GM23338 (cell line): ENCODE measurements at regions not wholly inside any gene's neighbourhood (a gene's known extent, or its start where the extent isn't known, plus 50 kb on each side); places are given as distances from the start of the nearest gene placed in this dataset.

Experiments
- ATAC-seq: fragments of 200-7000 bp; cut with Tn5 transposase; 3 replicates; pipeline ENCODE4 v1.9.1; 2020
- DNase-seq: peaks from one replicate; pipeline ENCODE4 v3.0.0-alpha.2; 2015; ENCODE audit warnings: low spot score
- H2AFZ ChIP-seq: fragments of 200-600 bp; sonication (generic); 2 replicates; pipeline ENCODE4 v1.8.0; 2016; ENCODE audit warnings: antibody characterized with exemption, mild to moderate bottlenecking, moderate library complexity
- H3F3A ChIP-seq: fragments of 200-600 bp; sonication (generic); replicated peaks from 2 replicates; pipeline ENCODE4 v1.8.0; 2017; ENCODE audit warnings: antibody characterized with exemption, mixed run types, low read depth
- H3K27ac ChIP-seq: fragments of 200-600 bp; sonication (generic); 2 replicates; pipeline ENCODE4 v1.6.1; 2016; ENCODE audit warnings: low read depth
- H3K27me3 ChIP-seq: fragments of 200-600 bp; sonication (generic); 2 replicates; pipeline ENCODE4 v1.8.0; 2016; ENCODE audit warnings: mild to moderate bottlenecking, mixed run types, moderate library complexity; ENCODE audit not compliant: insufficient read depth
- H3K36me3 ChIP-seq: fragments of 200-600 bp; sonication (generic); 2 replicates; pipeline ENCODE4 v1.8.0; 2016; ENCODE audit warnings: mild to moderate bottlenecking; ENCODE audit not compliant: insufficient read depth
- H3K4me1 ChIP-seq: fragments of 200-600 bp; sonication (generic); 2 replicates; pipeline ENCODE4 v1.8.0; 2016; ENCODE audit warnings: mild to moderate bottlenecking, moderate library complexity; ENCODE audit not compliant: insufficient read depth
- H3K4me2 ChIP-seq: fragments of 200-600 bp; sonication (generic); 2 replicates; pipeline ENCODE4 v1.7.1; 2017; ENCODE audit warnings: mixed run types
- H3K4me3 ChIP-seq: fragments of 200-600 bp; sonication (generic); 2 replicates; pipeline ENCODE4 v1.6.1; 2016; ENCODE audit warnings: mixed run types
- H3K79me2 ChIP-seq: fragments of 200-600 bp; sonication (generic); replicated peaks from 2 replicates; pipeline ENCODE4 v1.8.0; 2017; ENCODE audit warnings: mild to moderate bottlenecking; ENCODE audit not compliant: insufficient read depth
- H3K9me2 ChIP-seq: fragments of 200-600 bp; sonication (generic); 2 replicates; pipeline ENCODE4 v1.8.0; 2017; ENCODE audit not compliant: insufficient read depth
- H4K20me1 ChIP-seq: fragments of 200-600 bp; sonication (generic); replicated peaks from 2 replicates; pipeline ENCODE4 v1.8.0; 2017; ENCODE audit warnings: mild to moderate bottlenecking; ENCODE audit not compliant: insufficient read depth
- H3K27ac Mint-ChIP-seq: 2 replicates; pipeline ENCODE4 v1.8.0; 2020; ENCODE audit warnings: inconsistent platforms, mild to moderate bottlenecking, moderate library complexity, mixed read lengths
- H3K27me3 Mint-ChIP-seq: 3 replicates; pipeline ENCODE4 v1.8.0; 2022; ENCODE audit warnings: low read depth, mild to moderate bottlenecking, moderate library complexity, mixed read lengths, inconsistent platforms; ENCODE audit not compliant: insufficient read depth, poor library complexity
- H3K36me3 Mint-ChIP-seq: 3 replicates; pipeline ENCODE4 v1.8.0; 2021; ENCODE audit warnings: low read depth, mild to moderate bottlenecking, inconsistent platforms, moderate library complexity, mixed read lengths
- H3K4me1 Mint-ChIP-seq: 3 replicates; pipeline ENCODE4 v1.8.0; 2020; ENCODE audit warnings: mild to moderate bottlenecking, inconsistent platforms, mixed read lengths
- H3K4me3 Mint-ChIP-seq: 3 replicates; pipeline ENCODE4 v1.8.0; 2021; ENCODE audit warnings: moderate library complexity, mild to moderate bottlenecking, inconsistent platforms, mixed read lengths
- H3K9me3 Mint-ChIP-seq: 3 replicates; pipeline ENCODE4 v1.8.0; 2020; ENCODE audit warnings: moderate library complexity, mild to moderate bottlenecking, inconsistent platforms, mixed read lengths
- ETS1 ChIP-seq: IDR thresholded peaks from 2 replicates; pipeline ENCODE4 v1.6.1; 2016; ENCODE audit warnings: antibody characterized with exemption
- EZH2 ChIP-seq: fragments of 200-600 bp; sonication (generic); IDR thresholded peaks from one replicate; pipeline ENCODE4 v1.8.0; 2017; ENCODE audit warnings: antibody characterized with exemption, mild to moderate bottlenecking, low read depth; ENCODE audit not compliant: unreplicated experiment
- JUNB ChIP-seq: IDR thresholded peaks from one replicate; pipeline ENCODE4 v1.6.1; 2016; ENCODE audit warnings: antibody characterized with exemption; ENCODE audit not compliant: unreplicated experiment
- NANOG ChIP-seq: IDR thresholded peaks from 2 replicates; pipeline ENCODE4 v1.6.1; 2016; ENCODE audit warnings: antibody characterized with exemption, borderline replicate concordance
- REST ChIP-seq: IDR thresholded peaks from one replicate; pipeline ENCODE4 v1.6.1; 2018; ENCODE audit warnings: antibody characterized with exemption; ENCODE audit not compliant: unreplicated experiment
- STAT1 ChIP-seq: IDR thresholded peaks from one replicate; pipeline ENCODE4 v1.6.1; 2016; ENCODE audit warnings: antibody characterized with exemption; ENCODE audit not compliant: unreplicated experiment
- ZNF114 ChIP-seq: fragments of 250-450 bp; sonication (Bioruptor Pico); IDR thresholded peaks from 2 replicates; pipeline ENCODE4 v1.5.0; 2020; ENCODE audit warnings: mild to moderate bottlenecking, moderate library complexity

- no peak for TF ChIP-seq ZNF114 (CRISPR knock-in tag)
- no peak for TF ChIP-seq NANOG
- TF ChIP-seq REST: no peak
- TF ChIP-seq JUNB: no peak
- TF ChIP-seq ETS1: no peak
- TF ChIP-seq EZH2: no peak
- TF ChIP-seq STAT1: no peak
- Mint-ChIP-seq H3K4me3 (no peak overlapping the region), H3K27me3 (peaks cover 2% of the 10 kb centered on the region), H3K4me1 (peaks cover 29% of the 10 kb centered on the region), H3K36me3 (no peaks in the 10 kb centered on the region), H3K9me3 (no peaks in the 10 kb centered on the region; the same call in 2 of the 3 replicates), H3K27ac (no peak overlapping the region)
- H3K27ac ChIP-seq: no peak overlapping the region
- H3K27me3 ChIP-seq: no peaks in the 10 kb centered on the region
- ATAC-seq (no peak), DNase-seq (no peak)
- H3K36me3 ChIP-seq: no peaks in the 10 kb centered on the region
- no peak overlapping the region for H3K4me2 ChIP-seq
- H3K79me2 ChIP-seq: no peaks in the 10 kb centered on the region
- no peaks in the 10 kb centered on the region for H4K20me1 ChIP-seq
- no peaks in the 10 kb centered on the region for H3K9me2 ChIP-seq
- peaks cover 13% of the 10 kb centered on the region for H3K4me1 ChIP-seq
- H3F3A ChIP-seq: no peaks in the 10 kb centered on the region
- no peak overlapping the region for H3K4me3 ChIP-seq
- no peak overlapping the region for H2AFZ ChIP-seq
Observed at GRCh38 chr5:60538955-60539866, 160.8 kb downstream of the DEPDC1B start.

- no peak overlapping the region for H3K27ac Mint-ChIP-seq
- peaks cover 29% of the 10 kb centered on the region for H3K4me1 Mint-ChIP-seq
- no peaks in the 10 kb centered on the region for H3K9me2 ChIP-seq
- H3K27me3 Mint-ChIP-seq: peaks cover under 1% of the 10 kb centered on the region
- peaks cover 2% of the 10 kb centered on the region; the same call in 1 of the 3 replicates for H3K36me3 Mint-ChIP-seq
- DNase-seq (no peak), ATAC-seq (no peak)
- H3K36me3 ChIP-seq: no peaks in the 10 kb centered on the region
- no peaks in the 10 kb centered on the region for H4K20me1 ChIP-seq
- H2AFZ ChIP-seq: no peak overlapping the region
- no peaks in the 10 kb centered on the region for H3F3A ChIP-seq
- H3K4me3 ChIP-seq: no peak overlapping the region
- no peak overlapping the region for H3K4me2 ChIP-seq
- H3K4me3 Mint-ChIP-seq: no peak overlapping the region
- H3K27ac ChIP-seq: no peak overlapping the region
- H3K27me3 ChIP-seq: no peaks in the 10 kb centered on the region
- no peaks in the 10 kb centered on the region for H3K79me2 ChIP-seq
- H3K4me1 ChIP-seq: peaks cover 13% of the 10 kb centered on the region
- H3K9me3 Mint-ChIP-seq: peaks cover 5% of the 10 kb centered on the region
- TF ChIP-seq STAT1 (no peak), REST (no peak)
Observed at GRCh38 chr5:60538426-60538825, 161.5 kb downstream of the DEPDC1B start.
